Lower leg skin (tissue), 3 donors: ENCODE measurements at regions not wholly inside any gene's neighbourhood (a gene's known extent, or its start where the extent isn't known, plus 50 kb on each side); places are given as distances from the start of the nearest gene placed in this dataset.

Source experiments
- POLR2A ChIP-seq, 2 donors: fragments of 450-650 bp; IDR thresholded peaks; one replicate each; pipeline ENCODE4 v1.6.1; 2016 to 2017; ENCODE audit warnings: antibody characterized with exemption in 2 of 2, mild to moderate bottlenecking in 1 of 2, moderate library complexity in 1 of 2
- TF ChIP-seq, protein P1 (sequence below), 3 donors: fragments of 450-650 bp; IDR thresholded peaks; one replicate each; pipeline ENCODE4 v1.5.1; 2016; ENCODE audit warnings: antibody characterized with exemption in 3 of 3, mild to moderate bottlenecking in 3 of 3, moderate library complexity in 2 of 3

- TF ChIP-seq, protein P1, sequence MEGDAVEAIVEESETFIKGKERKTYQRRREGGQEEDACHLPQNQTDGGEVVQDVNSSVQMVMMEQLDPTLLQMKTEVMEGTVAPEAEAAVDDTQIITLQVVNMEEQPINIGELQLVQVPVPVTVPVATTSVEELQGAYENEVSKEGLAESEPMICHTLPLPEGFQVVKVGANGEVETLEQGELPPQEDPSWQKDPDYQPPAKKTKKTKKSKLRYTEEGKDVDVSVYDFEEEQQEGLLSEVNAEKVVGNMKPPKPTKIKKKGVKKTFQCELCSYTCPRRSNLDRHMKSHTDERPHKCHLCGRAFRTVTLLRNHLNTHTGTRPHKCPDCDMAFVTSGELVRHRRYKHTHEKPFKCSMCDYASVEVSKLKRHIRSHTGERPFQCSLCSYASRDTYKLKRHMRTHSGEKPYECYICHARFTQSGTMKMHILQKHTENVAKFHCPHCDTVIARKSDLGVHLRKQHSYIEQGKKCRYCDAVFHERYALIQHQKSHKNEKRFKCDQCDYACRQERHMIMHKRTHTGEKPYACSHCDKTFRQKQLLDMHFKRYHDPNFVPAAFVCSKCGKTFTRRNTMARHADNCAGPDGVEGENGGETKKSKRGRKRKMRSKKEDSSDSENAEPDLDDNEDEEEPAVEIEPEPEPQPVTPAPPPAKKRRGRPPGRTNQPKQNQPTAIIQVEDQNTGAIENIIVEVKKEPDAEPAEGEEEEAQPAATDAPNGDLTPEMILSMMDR (IDR thresholded peaks at IDR 0.05), result no peak
- TF ChIP-seq POLR2A (IDR thresholded peaks at IDR 0.05), result no peak
Measured at GRCh38 chr10:56605051-56605450, 244.0 kb upstream of the ZWINT start.
